Myocyte (in vitro differentiated cells): ENCODE measurements at regions not wholly inside any gene's neighbourhood (a gene's known extent, or its start where the extent isn't known, plus 50 kb on each side); places are given as distances from the start of the nearest gene placed in this dataset.
"Not testable (repeated sequence)": the region's sequence is repeated elsewhere in the genome, so short reads cannot be mapped to it uniquely, and the experiment has no call there.

Source experiments
- DNase-seq: peaks from one replicate; pipeline ENCODE4 v3.0.0-alpha.2; 2012; ENCODE audit warnings: low read depth

DNA sequence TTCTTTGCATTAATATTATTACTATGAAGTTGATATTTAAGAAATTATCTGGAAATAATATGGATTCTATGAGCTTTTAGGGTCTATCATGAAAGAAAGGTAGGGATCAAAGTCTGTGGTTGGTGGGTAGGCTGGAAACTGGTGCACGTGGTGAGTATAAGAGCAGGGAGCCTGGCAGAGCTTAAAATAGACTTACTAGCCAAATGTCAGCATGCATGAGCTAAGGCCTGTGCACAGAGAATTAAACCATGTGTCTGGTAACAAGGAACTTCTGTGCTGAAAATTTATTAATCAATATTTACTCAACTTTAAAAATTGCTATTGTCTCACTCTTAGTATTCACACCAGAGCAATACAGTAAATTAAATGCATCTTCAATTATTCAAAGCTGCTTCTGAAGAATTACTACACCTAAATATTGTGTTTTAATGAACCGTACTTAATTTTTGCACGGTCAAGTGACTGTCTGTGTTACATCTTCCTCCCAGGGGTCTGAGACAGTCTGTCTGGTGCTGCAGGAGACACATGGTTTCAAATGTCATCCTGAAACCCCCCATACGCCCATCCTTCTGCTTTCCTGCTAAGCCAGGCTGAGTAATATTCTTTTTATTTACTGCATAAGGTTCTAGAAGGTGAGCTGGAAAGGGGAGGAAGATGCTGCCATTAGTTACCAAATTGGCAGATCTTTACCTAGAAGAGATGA lies 161.0 kb upstream of the NLRP1 start:
- peak; percentile 26 for DNase-seq

- no peak for DNase-seq
Measured at GRCh38 chr17:5747276-5747675, 163.0 kb upstream of the NLRP1 start.

DNA sequence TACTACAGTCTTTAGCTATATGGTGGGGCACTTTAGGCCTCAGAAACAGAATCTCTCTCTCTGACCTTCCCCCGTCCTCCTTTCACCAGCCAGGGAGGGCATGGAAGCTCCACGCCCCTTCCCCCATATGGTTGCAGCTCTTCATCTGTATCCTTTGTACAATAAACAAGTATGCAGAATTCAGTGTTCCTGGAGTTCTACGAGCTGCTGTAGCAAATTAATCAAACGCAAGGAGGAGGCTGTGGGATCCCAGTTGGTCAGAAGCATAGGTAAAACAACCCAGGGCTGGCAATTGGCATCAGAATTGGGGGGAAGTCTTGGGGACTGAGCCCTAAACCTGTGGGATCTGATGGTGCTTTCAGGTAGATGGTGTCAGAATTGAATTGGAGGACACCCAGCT lies 163.7 kb upstream of the NLRP1 start:
- no peak for DNase-seq

GRCh38 chr17:5753421-5753820 lies 169.1 kb upstream of the NLRP1 start:
- no peak for DNase-seq

DNA sequence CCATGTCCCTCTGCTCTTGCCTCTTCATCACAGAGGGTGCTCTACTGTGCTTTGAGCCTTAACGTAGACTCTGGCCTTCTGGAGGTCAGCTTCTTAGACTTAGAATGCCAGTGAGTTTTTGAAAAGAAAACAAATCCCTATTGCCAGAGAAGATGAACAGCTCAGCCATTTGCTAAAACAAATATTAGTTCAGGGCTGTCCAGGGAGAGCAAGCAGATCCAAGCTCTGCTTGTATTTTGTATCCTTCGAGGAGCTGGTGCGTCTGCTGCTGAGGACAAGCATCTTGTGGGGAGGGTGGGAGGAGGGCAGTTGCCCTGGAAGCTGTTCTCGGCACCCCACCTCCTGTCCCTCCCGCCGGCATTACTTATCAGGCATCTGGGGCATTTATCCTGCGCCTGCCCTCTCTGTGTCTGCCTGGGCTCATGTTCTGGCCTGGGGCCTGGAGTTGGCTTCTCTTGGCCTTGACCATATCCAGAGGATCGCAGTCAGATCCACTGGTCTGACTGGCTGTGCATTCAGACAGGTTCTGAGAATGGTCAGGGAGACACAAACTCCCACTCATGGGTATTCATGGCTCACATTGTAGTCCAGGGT lies 173.1 kb upstream of the NLRP1 start:
- DNase-seq = no peak

DNA sequence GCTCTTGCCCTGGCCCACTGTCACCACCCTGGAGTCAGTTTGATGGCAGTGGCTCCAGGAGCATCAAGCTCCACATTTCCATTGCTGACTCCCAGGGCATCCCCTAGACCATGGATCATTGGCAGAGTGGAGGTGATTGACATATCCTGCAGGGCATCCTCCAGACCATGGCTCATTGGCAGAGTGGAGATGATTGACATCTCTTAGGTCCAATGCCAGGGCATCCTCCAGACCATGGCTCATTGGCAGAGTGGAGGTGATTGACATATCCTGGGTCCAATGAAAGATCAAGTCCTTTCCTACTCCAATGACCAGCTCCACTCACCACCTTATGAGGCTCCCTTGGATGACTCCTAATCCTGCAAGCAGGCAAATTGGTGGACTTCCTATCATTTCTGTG lies 174.3 kb upstream of the NLRP1 start:
- no peak for DNase-seq

DNA sequence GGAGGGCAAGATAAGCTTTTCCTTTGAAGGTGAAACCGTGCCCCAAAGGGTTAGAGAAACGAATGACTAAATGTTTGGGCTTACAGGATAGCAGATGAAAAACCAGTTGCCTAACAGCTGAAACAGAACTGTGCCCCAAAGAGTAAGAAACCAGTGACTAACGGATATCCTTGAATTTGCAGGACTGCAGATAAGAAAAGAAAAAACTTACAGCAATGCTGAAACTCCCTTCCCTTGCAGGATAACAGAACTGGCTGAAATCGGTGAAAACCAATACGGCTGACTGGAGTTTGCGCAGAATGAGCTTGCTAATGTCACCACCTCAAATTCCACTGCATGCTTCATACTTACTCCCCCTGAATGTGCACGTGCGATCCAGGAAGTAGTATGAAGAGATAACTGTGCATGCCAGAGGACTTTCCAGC lies 175.2 kb upstream of the NLRP1 start:
- no peak for DNase-seq

GRCh38 chr17:5762191-5762590 lies 177.9 kb upstream of the NLRP1 start:
- DNase-seq = no peak

DNA sequence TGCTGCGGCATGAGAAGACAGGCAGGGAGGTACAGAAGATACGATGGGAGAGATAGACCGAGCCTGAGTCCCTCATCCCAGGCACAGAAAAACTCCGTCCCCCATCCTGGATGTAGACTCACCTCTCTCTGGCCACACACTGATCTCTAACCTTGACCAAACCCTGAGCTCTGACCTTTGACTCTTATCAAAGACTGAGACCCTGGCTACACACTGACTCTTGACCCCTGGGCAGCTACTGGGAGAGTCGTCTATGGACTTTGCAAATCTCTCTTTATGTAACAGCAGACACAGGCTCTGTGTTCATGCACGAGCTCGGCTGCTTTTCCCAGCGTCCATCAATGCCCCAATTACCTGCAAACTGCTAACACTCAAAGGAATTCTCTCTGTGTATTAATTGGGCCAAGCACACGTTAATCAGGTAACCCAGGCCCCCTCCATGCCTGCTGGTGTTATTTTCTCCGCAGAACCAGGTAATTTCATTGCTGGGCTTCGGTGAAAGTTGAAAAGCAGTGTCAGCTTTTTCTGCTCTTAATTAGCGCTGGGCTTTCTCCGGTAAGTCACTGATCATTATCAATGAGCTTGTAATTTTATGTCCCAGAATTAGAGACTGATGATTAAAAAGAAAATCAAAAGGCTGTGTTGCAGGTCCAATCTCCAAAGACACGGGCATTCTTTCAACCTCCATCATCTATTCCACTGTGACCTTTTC lies 179.4 kb upstream of the NLRP1 start:
- no peak for DNase-seq

- no peak for DNase-seq
Measured at GRCh38 chr17:5769593-5770354, 185.5 kb upstream of the NLRP1 start.

GRCh38 chr17:5770441-5771270 lies 186.3 kb upstream of the NLRP1 start:
- no peak for DNase-seq

GRCh38 chr17:5771271-5771577 lies 186.9 kb upstream of the NLRP1 start:
- not testable (repeated sequence) for DNase-seq

DNA sequence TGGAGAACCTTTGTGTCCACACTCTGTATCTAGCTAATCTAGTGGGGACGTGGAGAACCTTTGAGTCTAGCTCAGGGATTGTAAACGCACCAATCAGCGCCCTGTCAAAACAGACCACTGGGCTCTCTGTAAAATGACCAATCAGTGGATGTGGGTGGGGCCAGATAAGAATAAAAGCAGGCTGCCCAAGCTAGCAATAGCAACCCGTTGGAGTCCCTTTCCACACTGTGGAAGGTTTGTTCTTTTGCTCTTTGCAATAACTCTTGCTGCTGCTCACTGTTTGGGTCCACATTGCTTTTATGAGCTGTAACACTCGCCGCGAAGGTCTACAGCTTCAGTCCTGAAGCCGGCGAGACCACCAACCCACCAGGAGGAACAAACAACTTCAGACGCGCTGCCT lies 187.7 kb upstream of the NLRP1 start:
- DNase-seq = not testable (repeated sequence)

GRCh38 chr17:5772720-5773119 lies 188.4 kb upstream of the NLRP1 start:
- no peak for DNase-seq

DNA sequence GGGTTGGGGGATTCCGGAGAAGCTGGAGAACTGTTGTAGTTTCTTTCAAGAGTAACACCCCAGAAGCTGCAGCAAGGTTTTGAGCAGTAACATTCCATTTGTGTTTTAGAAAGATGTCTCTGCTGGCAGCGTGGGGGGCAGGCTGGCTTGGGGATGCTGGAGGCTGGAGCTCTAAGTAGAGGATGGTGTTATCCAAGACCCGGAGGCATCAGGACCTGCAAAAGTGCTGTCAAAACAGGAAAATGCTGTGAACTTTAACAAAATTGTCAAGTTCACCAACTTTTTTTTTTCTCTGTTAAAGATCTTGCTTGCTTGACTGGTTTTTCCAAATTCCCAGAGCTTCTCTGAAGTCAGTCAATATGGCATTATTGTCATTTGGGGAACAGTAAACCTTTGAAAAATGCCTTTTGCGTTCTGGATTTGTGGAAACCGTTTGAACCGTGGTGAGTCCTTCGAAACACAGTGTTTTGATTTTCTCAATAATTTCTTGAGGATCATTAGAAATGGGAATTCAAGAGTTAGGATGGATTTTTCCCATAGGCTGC lies 189.6 kb upstream of the NLRP1 start:
- DNase-seq = no peak

DNA sequence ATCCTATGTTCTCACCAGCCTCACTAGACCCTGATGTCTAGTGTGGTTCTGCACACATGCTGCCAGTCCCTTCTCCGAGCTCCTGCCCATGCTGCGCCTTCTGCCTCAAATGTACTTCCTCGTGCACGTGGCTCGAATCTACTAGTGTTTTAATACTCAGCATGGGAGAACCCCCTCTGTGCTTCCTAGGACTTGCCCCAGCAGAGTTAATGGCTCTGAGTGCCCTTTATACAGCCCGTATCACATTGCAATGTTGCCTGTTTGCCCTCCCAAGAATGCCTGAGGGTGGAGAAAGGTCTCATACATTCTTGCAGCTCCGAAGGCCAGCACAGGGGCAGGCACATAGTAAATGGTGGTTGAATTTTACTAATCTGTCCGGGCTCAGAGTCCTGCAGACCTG lies 190.8 kb upstream of the NLRP1 start:
- DNase-seq = no peak

GRCh38 chr17:5780476-5780875 lies 196.2 kb upstream of the NLRP1 start:
- DNase-seq = no peak

DNA sequence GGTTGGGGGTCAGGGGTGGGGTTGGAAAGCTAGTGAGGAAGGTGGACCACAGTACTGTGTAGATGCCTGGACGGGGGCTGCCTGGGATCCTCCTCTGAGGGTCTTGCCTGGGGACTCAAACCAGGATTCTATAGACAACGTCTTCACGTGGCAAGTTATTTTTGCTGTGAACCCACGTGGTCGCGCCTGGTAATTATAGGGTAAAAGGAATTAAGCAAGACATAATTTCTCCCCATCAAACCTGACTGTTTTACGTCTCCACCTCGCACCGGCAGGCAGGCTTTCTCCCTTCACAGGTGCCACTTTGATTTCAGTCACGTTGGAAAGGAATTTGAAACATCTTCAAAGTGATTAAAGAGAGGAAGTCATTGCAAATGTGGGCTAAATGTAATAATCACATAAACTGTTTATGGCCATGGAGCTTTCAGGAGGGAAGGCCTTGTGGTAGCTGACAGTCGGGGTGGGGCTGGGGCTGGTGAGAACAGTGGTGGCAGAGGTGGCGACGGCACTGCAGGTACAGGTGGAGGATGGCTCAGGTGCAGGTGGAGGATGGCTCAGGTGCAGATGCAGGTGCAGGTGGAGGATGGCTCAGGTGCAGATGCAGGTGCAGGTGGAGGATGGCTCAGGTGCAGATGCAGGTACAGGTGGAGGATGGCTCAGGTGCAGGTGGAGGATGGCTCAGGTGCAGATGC lies 197.1 kb upstream of the NLRP1 start:
- DNase-seq = no peak

GRCh38 chr17:5783269-5783668 lies 199.0 kb upstream of the NLRP1 start:
- DNase-seq = no peak

- DNase-seq = no peak
Measured at GRCh38 chr17:5783851-5784250, 199.5 kb upstream of the NLRP1 start.
